Mesenteric fat pad (tissue), 1 donor: ENCODE measurements at regions not wholly inside any gene's neighbourhood (a gene's known extent, or its start where the extent isn't known, plus 50 kb on each side); places are given as distances from the start of the nearest gene placed in this dataset.
"Not testable (repeated sequence)": the region's sequence is repeated elsewhere in the genome, so short reads cannot be mapped to it uniquely, and the experiment has no call there.

ENCODE experiments used
- DNase-seq: peaks from one replicate; pipeline ENCODE4 v3.0.0-alpha.2; 2020; ENCODE audit warnings: low spot score
- donor health status: DM: yes; HTN: yes; CAD: no.

DNA sequence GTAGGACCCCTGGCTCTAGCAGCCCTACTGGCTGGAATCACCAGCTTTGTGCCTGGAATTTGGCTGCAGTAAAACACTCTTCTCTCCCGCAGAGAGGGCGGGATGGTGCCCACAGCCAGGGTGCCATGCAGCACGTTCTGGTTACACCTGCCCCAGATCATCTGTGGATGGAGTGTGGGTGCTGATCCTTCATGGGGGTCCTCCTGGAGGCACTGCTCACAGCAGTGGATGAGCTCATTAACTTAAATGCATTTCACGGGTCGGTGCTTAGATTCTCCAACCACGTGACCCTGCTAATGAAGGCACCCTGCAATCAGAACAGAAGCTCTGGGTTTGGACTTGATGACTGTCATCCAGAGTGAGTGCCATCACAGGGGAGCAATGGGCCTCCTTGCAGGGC, 138.6 kb upstream of the AFDN start:
- no peak for DNase-seq

DNA sequence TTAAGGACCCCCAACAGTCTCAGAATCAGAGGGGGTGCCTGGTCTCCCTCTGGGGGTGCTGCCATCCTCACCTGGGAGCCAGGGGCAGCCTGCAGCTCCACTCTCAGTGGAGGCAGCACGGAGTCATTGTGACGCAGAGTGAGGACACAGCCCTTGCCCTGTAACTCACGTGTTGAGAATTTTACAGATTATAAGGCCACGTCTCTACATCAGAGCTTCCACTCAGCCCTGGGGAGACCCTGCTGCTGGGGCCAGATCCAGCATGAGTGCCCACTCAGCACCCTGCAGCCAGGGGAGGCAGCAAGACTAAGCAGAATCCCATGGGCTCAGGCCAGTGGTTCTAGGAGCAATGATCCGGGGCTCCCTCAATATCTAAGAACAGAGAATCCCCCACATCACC, 137.4 kb upstream of the AFDN start:
- DNase-seq: no peak

DNA sequence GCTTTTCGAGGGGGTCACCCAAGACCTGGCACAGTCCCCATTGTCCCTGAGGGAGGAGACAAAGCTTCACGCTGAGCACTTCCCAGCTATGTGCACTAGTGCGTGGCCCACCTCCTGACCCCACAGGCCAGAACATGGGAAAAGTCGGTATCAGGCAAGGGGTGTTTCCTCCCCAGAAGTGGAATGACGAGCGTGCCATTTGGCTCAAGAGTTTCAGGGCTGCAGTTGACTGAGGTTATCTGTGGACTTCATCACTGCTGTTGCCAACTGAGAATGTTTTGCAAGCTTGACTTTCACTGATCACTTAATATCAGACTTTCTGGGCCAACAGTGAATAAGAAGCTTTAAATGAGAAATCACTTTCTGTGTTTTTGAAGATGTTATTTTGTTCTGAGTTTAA, 137.0 kb upstream of the AFDN start:
- no peak for DNase-seq

DNA sequence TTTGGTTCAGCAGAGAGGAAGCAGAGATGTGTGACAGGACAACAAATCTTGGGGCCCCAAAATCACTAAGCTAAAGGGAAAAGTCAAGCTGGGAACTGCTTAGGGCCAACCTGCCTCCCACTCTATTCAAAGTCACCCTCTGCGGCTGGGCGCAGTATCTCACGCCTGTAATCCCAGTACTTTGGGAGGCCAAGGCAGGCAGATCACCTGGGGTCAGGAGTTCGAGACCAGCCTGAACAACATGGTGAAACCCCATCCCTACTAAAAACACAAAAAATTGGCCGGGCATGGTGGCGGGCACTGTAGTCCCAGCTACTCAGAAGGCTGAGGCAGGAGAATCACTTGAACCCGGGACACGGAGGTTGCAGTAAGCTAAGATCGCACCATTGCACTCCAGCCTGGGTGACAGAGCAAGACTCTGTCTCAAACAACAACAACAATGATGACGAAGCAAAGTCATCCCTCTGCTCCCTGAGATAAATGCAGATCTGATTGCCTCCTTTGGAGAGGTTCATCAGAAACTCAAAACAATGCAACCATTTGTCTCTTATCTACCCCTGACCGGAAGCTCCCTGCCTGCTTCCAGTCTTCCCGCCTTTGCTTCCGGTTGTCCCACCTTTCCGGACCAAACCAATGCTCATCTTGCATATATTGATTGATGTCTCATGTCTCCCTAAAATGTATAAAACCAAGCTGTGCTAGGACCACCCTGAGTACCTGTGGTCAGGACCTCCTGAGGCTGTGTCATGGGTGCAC, 136.4 kb upstream of the AFDN start:
- DNase-seq: not testable (repeated sequence)

DNA sequence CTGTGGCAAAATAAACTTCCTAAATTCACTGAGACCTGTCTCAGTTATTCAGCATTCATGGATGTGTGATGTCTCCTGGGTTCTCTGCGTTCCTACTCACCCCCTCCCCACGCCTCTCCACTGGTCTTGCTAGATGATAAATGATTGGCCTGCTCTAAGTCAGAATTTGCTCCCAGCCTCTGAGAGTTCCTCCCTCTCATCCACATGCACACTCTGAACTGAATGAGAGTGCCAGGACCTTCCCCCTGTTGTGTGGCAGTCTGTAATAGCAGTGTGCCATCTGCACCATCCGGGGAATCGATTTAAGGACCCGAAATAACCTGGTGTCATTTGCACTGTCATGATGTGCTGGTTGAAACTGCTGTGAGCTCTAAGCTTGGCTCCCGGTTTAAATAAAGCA, 135.8 kb upstream of the AFDN start:
- DNase-seq: no peak

DNA sequence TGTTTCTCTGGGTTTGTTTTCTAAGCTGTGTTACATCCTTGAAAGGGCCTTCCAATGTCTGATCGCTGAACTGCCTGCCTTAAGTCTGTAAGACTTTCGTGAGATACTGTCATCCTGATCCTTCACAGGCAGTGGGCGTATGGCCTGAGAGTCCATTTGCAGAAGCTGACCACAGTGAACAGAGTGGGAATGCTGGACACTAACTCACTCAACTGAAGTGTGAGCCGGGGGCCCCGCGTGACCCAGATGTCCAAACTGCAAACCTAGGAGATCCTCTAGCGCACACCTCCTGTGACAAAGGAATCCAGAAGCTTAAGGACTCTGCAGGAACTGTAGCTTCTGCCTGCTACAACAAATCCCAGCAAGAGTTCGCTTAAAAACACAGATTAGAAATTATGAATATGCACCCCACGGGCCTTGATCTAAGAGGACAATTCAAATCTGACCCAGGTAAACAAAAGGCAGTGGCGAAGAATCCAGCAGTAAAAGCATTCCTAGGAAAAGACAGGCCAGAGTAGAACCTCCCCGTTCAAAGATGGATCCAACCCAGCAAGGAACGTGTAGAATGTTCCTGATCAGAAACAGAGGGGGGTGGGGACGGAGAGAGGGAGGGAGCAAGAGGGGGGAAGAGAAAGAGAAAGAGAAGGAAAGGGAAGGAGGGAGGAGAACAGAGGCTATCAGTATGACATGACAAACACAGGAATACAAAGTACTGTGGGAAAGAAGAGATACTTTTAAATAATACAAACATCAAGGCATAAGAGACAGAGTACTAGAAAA, 135.0 kb upstream of the AFDN start:
- no peak for DNase-seq

DNA sequence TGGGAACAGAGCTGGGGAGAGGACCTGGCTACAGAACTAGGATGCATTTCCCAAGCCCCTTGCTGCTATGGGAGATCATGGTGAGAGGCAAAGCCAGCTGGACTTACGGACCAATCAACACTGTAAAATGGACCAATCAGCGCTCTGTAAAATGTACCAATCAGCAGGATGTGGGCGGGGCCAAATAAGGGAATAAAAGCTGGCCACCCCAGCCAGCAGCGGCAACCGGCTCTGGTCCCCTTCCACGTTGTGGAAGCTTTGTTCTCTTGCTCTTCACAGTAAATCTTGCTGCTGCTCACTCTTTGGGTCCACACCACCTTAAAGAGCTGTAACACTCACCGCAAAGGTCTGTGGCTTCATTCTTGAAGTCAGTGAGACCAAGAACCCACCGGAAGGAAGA, 133.2 kb upstream of the AFDN start:
- not testable (repeated sequence) for DNase-seq

DNA sequence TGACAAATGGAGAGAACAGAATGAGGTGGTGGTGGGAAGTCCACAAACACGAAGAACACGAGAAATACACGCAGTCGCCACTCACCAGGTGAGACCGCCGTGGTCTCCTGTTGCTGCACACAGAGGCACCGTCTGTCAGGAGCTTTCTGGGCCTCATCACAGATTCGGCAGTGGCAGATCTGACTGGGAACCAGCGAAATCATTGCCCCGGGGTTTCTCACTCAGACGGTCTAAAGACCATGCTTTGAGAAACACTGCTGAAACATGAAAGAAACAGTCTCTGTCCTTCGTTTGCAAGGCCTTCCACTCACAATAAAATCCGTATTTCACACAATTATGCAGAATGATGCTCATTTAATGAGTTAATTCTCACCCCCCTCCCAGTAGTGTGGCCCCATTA, 130.9 kb upstream of the AFDN start:
- no peak for DNase-seq

DNA sequence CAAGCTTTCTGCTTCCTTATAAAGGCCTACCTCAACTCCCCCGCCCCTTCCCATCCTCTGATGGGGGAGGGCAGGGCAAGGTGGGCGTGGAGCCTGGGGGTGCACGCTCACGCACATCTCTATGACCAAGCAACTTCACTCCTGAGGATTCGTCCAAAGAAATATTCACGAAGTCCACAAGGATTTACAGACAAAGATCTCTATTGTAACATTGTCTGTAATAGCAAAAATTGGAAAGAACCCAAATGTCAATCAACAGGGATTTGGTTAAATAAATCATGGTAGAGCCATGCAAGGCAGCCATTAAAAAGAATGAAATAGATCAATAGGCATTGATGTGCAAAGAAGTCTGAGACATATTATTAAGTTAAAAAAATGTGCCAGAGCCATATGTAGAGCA, 130.4 kb upstream of the AFDN start:
- DNase-seq: no peak

DNA sequence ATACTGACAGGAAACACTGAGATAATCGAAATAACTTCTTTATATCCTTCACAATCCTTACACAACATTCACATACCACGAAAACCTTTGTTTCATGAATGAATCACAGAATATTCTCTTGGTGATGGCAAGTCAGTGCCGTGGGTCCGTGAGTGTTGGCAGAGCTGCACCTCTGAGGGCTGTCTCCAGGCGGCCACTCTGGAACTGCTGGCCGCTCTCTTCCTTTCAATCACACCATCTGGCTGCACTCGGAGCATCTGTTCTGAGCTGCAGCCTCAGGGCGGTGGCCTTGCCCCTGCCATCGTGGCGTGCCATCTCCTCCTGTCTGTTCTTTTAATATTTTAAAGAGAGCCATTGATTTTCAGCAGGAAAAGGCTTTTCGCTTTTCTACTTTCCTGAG, 129.4 kb upstream of the AFDN start:
- DNase-seq: no peak

DNA sequence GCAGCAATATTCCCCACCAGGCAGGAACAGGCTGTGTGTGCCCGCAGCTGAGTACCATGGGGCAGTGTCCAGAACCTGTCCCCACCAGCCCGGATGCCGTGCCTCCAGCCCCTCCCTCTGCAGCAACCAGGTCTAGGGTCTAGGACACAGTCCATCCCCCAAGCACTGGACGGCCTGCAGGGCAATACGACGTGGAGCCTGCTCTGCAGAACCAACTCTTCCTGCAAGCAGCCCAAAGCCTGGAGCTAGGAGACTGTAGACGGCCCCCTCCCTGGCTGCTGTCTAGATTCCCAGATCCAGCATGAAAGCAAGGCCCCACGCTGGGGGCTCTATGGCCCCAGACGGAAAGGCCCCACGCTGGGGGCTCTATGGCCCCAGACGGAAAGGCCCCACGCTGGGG, 128.2 kb upstream of the AFDN start:
- DNase-seq: no peak

DNA sequence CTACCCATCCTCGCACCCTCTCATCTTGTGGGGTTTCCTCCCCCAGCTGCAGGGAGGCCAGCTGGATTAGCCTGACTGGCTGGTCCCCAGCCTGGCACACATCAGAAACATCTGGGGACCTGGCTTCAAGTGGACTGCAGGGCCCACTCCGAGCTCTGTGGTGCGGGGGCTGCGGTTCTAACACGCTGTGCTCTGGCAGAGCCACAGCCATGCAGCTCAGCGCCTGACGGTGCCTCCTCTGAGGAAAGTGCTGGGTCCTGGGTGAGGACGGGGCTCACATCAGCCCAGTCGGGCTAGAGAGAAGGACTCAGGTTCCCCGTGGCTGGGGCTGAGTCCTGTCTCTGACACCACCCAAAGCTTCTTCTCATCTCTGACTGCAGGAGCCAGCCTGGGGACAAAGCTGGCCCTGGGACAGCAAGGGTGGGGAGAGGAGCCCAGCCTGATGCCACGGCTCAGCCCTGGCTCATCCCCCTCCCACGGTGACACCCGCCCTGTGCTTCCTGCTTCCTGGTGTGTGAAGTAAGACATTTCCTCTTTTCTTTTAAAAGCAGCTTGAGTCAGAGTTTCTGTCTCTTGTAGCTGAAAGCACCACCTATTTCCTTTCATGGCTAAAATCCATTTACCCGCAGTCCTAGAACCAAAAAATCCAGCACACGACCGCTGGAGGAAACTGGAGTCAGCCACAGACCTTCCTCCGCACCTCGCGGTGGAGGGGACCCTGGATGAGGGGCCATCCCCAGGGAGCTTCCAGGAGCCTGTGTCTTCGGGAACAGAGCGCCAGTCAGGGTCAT, 127.4 kb upstream of the AFDN start:
- DNase-seq: peak; percentile 90

DNA sequence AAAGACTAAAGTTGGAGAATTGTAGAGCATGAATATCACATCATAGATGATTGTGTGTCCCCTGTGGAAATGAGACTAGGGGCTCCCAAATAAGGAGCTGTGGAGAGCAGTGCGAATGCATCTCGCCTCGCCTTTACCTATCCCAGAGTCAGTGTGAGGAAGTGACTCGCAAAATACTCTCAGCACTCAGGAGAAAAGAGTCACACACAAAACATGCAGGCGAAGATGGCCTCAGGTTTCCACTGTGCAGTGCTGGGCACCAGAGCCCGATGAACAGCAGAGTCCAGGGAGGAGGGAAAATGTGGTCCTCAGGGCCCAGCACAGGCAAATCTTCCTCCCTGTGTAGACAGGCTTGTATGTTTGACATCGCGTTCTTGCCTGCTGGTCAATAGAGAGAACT, 126.5 kb upstream of the AFDN start:
- DNase-seq: peak; percentile 55

DNA sequence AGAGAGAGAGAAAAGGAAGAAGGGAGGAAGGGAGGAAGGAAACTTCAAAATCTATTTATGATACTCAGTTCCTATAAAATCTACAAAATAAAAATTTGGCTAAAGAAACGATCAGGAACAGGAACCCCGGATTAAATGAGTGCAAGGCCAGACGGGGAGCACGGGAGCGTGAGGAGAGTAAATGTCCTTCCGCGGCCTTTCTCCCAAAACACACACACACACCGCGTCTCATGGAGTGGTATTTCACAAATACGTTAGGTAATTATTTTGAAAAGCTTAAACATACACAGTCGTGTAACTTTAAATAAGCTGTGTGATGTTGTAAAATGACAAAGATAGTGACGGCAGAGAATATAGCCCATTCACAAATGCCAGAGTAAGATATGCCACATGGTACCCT, 125.7 kb upstream of the AFDN start:
- peak; percentile 26 for DNase-seq

DNA sequence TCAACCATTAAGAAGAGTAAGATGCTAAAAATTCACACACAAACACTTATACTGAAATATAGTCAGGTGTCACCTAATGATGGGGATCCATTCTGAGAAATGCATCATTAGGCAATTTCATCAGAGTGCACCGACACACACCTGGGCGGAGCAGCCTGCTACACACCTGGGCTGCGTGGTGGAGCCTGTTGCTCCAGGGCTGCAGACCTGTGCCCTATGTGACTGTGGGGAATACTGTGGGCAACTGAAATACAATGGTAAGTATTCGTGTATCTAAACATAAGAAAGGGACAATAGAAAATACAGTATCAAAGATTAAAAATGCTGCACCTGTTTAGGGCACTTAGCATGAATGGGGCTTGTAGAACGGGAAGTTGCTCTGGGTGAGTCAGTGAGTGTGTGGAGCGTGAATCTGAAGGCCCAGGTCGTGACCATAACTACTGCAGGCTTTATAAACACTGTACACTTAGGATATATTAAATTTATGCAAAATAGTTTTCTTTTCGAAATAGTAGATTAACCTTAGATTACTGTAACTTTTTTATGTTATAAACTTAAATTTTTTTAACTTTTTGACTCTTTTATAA, 124.4 kb upstream of the AFDN start:
- peak; percentile 30 for DNase-seq

DNA sequence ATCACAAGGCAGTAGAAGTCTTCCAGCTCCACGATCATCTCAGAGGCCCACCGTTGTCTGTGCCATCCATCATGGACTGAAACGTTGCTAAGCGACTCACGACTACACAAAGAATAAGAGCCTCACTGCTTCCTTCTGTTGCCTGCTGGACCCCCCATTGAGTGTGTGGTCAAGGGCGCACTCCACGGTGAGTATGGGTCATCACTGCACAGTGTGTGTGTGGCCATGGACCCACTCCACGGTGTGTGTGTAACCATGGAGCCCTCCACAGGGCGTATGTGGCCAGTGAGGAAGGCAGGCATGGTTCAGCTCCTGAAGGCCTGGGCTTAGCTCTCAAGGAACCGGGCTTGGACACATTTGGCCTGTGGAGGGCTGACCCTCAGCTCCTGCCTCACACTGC, 123.4 kb upstream of the AFDN start:
- peak; percentile 72 for DNase-seq

DNA sequence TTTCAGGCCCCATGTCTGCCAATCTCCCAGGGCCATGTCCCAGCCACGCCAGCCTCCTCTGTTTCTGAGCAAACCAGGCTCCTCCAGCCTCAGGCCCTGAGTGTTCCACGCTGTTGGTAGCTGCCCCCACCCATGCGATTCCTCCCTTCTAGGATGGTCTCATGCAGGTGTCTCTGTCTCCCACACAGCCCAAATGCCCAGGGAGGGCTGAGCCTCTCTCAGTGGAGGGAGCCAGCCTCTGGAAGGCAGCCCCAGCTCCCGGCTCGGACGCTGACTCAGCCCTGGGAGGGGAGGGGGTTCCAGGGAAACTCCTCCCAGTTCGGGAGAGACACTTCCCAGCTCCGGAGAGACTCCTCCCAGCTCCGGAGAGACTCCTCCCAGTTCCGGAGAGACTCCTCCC, 122.9 kb upstream of the AFDN start:
- no peak for DNase-seq

DNA sequence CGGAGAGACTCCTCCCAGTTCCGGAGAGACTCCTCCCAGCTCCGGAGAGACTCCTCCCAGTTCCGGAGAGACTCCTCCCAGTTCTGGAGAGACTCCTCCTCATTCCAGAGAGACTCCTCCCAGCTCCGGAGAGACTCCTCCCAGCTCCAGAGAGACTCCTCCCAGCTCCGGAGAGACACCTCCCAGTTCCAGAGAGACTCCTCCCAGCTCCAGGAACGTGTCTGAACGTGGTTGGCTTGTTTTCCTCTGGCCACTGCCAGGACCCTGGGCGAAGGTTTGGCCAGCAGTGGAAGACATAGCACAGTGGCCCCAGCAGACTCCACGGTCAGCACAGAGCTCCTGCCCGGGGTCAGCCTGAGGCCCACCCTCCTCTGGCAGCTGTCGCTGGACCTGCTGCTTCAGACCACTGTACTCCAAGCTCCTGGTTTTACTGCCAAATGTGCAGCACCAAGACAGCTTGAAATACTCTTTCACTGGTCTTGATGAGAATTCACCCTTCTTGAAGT, 122.3 kb upstream of the AFDN start:
- peak; percentile 68 for DNase-seq

DNA sequence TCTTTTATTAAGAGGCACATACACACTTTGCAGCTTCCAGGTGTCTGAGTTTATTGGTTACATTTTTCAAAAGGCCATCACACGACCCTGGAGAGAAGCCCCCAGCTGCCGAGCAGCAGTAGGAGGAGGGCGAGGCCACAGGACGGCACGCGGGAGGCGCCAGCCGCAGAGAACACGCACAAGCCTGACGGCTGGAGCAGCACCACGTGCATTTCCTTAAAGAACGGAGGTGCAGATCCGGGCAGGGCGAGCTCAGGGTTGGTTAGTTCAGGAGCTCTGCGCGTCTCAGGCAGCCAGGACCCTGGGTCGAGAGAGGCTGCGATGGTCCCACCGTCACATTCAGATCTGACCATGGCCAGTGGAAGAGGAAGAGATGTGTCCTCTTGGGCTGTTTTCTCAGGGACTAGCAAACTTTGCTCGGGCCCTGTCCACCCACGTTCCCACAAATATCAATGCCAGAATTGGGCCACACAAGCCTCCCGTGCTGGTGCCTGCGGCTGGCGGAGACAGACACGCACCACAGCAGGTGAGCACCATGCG, 121.4 kb upstream of the AFDN start:
- DNase-seq: peak; percentile 77

DNA sequence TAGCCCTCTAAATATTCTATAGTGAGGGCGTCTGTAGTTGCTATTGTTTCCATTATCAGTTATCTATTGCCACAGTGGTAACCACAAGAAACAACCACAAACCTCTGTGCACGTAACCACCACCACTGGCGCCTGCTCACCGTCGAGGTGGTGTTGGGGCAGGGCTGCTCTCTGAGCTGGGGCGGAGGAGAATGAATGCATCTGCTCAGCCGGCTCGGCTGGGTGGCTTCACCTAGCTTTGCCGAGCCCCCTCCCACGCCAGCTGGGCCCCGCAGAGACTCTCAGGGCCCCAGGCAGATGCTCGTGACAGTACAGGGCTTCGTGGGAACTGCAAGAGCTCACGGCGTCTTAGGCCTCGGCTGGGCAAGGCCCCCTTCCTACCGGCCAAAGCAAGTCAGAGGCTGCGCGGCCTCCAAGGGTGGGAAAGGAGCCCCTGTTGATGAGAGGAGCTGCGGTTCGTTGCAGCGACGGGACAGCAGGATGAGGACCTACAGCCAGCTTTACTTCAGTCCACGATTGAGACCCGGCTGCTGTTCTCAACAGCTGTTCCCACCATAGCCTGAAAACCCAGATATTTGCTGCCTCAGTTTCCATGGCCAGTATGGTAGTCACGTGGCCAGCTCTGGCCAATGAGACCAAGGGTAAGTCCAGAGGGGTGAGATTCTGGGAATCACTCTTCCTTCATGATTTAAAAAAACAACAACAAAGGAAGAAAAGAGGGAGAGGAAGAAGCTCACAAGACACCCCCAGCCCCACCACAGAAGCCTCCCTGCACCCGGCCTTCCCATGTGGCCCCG, 120.2 kb upstream of the AFDN start:
- no peak for DNase-seq
